ENCODE measurements at regions not wholly inside any gene's neighbourhood (a gene's known extent, or its start where the extent isn't known, plus 50 kb on each side); places are given as distances from the start of the nearest gene placed in this dataset.

GRCh38 chr6:80535914-80536565 lies 429.6 kb downstream of the BCKDHB start:
- Histone ChIP-seq H3K4me3 (no peak overlapping the region), H3K36me3 (no peaks in the 10 kb centered on the region), H3K27me3 (no peaks in the 10 kb centered on the region), H3K9me3 (peaks cover 0 to 28% (median 0%) of the 10 kb centered on the region in 11 donors), H3K4me1 (no peaks in the 10 kb centered on the region), H3K27ac (no peak overlapping the region)
- TF ChIP-seq CTCF (IDR thresholded peaks at IDR 0.05), result no peak
- 88 to 95% methylated on average over 1 of the region's 1 CpG for WGBS, 2 donors
- no peak for ATAC-seq
- intact Hi-C loops (cut with DNase I), result no loop called here
- DNase-seq, result no peak

- no peaks in the 10 kb centered on the region for H3K27me3 ChIP-seq
- no peaks in the 10 kb centered on the region for H3K36me3 ChIP-seq
- intact Hi-C loops (cut with DNase I), result no loop called here
- no peak for ATAC-seq
- peaks cover 0 to 27% (median 0%) of the 10 kb centered on the region in 11 donors for H3K9me3 ChIP-seq
- no peak overlapping the region for H3K4me3 ChIP-seq
- no peak for DNase-seq
- WGBS, 2 donors, result 82 to 84% methylated on average over 4 of the region's 4 CpGs
- no peak for TF ChIP-seq CTCF (IDR thresholded peaks at IDR 0.05)
- no peaks in the 10 kb centered on the region for H3K4me1 ChIP-seq
- H3K27ac ChIP-seq, result no peak overlapping the region
Measured at GRCh38 chr6:80531681-80532619, 425.5 kb downstream of the BCKDHB start.

- DNase-seq (no peak), ATAC-seq (no peak)
- Histone ChIP-seq H3K27me3 (no peaks in the 10 kb centered on the region), H3K4me1 (no peaks in the 10 kb centered on the region), H3K36me3 (no peaks in the 10 kb centered on the region), H3K27ac (no peak overlapping the region), H3K9me3 (peaks cover 0 to 9% (median 0%) of the 10 kb centered on the region in 11 donors), H3K4me3 (no peak overlapping the region)
- 90 to 93% methylated on average over 3 of the region's 3 CpGs for WGBS, 2 donors
- TF ChIP-seq CTCF (IDR thresholded peaks at IDR 0.05), result no peak
- intact Hi-C loops (cut with DNase I), result no loop called here
Measured at GRCh38 chr6:80530103-80530502, 423.6 kb downstream of the BCKDHB start.

GRCh38 chr6:80528115-80528514 lies 421.6 kb downstream of the BCKDHB start:
- TF ChIP-seq CTCF (IDR thresholded peaks at IDR 0.05), result no peak
- no peak for DNase-seq
- Histone ChIP-seq H3K4me3 (no peak overlapping the region), H3K4me1 (peaks cover 0 to 12% (median 10%) of the 10 kb centered on the region in 9 donors), H3K27ac (no peak overlapping the region), H3K36me3 (no peaks in the 10 kb centered on the region), H3K9me3 (no peaks in the 10 kb centered on the region), H3K27me3 (no peaks in the 10 kb centered on the region)
- no peak for ATAC-seq
- intact Hi-C loops (cut with DNase I), result no loop called here
